Stomach smooth muscle (tissue), 2 donors: ENCODE measurements at regions not wholly inside any gene's neighbourhood (a gene's known extent, or its start where the extent isn't known, plus 50 kb on each side); places are given as distances from the start of the nearest gene placed in this dataset.
"Not testable (repeated sequence)": the region's sequence is repeated elsewhere in the genome, so short reads cannot be mapped to it uniquely, and the experiment has no call there.

Source experiments
- H3K27ac ChIP-seq: one replicate; pipeline ENCODE4 v1.7.0; 2013; ENCODE audit warnings: mild to moderate bottlenecking, low read length, inconsistent platforms
- H3K27me3 ChIP-seq, 2 donors: one replicate each; pipeline ENCODE4 v1.7.0; 2013; ENCODE audit warnings: low read length in 2 of 2; ENCODE audit not compliant: insufficient read depth in 2 of 2, control insufficient read depth in 1 of 2
- H3K36me3 ChIP-seq, 2 donors: one replicate each; pipeline ENCODE4 v1.7.0; 2013; ENCODE audit warnings: low read length in 2 of 2; ENCODE audit not compliant: control insufficient read depth in 2 of 2, insufficient read depth in 2 of 2
- H3K4me1 ChIP-seq: one replicate; pipeline ENCODE4 v1.7.0; 2013; ENCODE audit warnings: low read length; ENCODE audit not compliant: control insufficient read depth, insufficient read depth
- H3K4me3 ChIP-seq, 2 donors: one replicate each; pipeline ENCODE4 v1.7.0; 2013; ENCODE audit warnings: low read length in 2 of 2
- H3K9ac ChIP-seq, 2 donors: one replicate each; pipeline ENCODE4 v1.7.0; 2013; ENCODE audit warnings: low read length in 2 of 2, mild to moderate bottlenecking in 1 of 2
- H3K9me3 ChIP-seq, 2 donors: one replicate each; pipeline ENCODE4 v1.7.0; 2013; ENCODE audit warnings: low read length in 2 of 2; ENCODE audit not compliant: control insufficient read depth in 2 of 2
- donor health status: healthy.
- donor health status: Pancreatic carcinoma.

DNA sequence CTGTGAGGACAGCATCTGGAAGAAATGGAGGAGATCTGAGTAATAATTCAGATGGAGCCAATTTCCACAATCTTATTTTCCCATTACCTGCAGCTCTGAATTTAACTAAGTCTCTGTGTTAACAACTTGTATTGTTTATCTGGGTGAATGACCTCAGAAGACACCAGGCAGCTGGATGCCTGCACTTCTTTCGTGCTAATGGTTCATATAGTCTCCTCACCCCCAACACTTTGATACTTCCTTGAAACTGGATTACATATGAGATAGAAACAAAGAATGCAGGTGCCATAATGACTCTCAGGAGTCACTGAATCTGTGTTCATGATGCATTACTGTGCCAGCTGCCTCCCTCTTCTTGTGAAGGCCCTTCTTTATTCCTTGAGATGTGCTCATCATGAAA is 125.6 kb upstream of the VPREB1 start:
- H3K36me3 ChIP-seq, result no peaks in the 10 kb centered on the region
- H3K27me3 ChIP-seq, result no peaks in the 10 kb centered on the region
- H3K4me1 ChIP-seq, result no peaks in the 10 kb centered on the region
- H3K4me3 ChIP-seq, result no peak overlapping the region
- H3K9ac ChIP-seq, result no peak overlapping the region
- no peaks in the 10 kb centered on the region for H3K9me3 ChIP-seq
- no peak overlapping the region for H3K27ac ChIP-seq

DNA sequence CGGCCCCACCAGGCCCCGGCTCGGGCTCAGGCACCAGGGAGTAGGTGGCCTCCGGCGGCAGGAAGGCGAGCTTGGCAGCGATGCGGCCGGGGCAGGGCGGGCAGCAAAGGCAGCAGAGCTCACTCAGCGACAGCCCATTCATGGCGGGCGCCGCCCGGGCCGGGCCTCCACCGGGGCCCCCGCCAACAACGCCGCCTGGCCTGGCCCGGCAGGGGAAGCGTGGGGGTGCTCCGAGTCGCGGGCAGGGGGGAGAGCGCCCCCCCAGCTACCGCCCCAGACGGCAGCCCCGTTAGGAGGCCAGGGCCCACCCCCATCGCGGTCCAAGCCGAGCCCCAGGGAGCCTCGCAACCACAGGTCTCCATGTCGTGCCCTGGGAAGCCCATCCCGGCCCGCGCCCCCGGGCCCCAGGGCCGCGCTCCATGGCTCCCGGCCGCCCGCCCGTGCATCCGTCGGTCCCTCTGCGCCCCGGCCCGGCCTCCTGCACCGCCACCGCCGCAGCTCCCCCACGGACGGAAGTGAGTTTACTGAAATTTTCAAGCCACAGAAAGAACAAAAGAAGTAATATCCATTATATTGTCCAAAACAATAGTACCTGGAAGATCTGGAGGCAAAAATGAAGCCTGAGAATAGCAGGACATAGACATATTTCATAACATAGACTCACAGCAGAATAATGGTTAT is 126.6 kb upstream of the VPREB1 start:
- not testable (repeated sequence) for H3K27ac ChIP-seq, H3K36me3 ChIP-seq, H3K9ac ChIP-seq, H3K9me3 ChIP-seq, H3K4me3 ChIP-seq, H3K27me3 ChIP-seq, H3K4me1 ChIP-seq

DNA sequence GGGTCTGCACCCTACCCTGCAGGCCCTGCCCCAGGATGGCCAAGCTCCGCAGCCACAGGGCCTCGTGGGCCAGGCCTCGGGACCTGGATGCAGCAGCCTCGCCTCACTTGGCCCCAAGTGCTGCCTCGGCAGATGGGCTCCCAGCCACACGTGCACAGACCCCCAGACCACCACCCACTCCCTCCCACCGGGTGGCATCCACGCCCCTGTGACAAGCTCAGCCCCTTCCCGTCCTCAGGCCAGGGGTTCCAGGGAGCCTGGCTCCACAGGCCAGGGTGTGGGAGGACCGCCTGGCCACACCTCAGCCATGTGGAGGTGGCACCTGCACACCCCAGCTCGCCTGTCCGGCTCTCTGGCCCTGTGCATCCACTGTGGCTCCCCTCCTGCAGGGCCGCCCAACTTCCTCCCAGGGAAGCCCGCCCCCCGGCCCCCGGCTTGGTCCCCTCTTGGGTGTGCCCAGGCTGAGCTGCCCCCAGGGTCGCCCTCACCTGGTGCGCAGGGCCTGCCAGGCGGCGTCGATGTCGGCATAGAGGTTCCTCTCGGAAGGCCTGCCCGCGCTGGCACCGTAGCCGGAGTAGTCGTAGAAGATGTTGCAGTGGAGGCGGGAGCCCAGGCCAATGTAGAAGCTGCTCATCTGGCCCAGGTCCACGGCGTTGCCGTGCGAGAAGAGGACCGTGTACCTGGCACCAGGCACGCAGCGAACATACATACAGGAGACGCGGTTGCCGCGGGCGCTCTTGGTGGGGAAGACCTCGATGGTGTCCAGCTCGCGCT is 127.4 kb upstream of the VPREB1 start:
- not testable (repeated sequence) for H3K27me3 ChIP-seq, H3K4me3 ChIP-seq, H3K9me3 ChIP-seq

DNA sequence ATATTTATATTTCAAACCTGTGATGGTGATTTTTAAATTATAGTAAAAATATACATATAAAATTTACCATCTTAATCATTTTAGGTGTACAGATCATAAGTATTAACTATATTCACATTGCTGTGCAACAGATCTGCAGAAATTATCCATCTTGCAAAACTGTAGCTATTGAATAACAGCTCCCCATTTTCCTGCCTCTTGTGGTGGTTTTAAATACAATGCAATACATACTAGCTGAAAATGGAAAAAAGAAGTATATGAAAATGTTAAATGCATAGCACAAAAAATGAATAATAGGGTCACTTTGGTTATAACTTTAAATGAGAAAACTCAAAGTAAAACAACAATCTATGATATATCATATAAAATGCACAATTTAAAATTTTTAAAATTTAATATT is 130.9 kb upstream of the VPREB1 start:
- no peaks in the 10 kb centered on the region for H3K36me3 ChIP-seq
- H3K4me1 ChIP-seq, result no peaks in the 10 kb centered on the region
- no peak overlapping the region for H3K9ac ChIP-seq
- H3K4me3 ChIP-seq, result no peak overlapping the region
- peaks cover 0 to 2% of the 10 kb centered on the region in 2 donors for H3K27me3 ChIP-seq
- H3K9me3 ChIP-seq, result no peaks in the 10 kb centered on the region
- no peak overlapping the region for H3K27ac ChIP-seq

More for the DNA sequence above, 127.4 kb upstream of the VPREB1 start:
- H3K9ac ChIP-seq, H3K36me3 ChIP-seq, H3K27ac ChIP-seq, H3K4me1 ChIP-seq: not testable (repeated sequence)

DNA sequence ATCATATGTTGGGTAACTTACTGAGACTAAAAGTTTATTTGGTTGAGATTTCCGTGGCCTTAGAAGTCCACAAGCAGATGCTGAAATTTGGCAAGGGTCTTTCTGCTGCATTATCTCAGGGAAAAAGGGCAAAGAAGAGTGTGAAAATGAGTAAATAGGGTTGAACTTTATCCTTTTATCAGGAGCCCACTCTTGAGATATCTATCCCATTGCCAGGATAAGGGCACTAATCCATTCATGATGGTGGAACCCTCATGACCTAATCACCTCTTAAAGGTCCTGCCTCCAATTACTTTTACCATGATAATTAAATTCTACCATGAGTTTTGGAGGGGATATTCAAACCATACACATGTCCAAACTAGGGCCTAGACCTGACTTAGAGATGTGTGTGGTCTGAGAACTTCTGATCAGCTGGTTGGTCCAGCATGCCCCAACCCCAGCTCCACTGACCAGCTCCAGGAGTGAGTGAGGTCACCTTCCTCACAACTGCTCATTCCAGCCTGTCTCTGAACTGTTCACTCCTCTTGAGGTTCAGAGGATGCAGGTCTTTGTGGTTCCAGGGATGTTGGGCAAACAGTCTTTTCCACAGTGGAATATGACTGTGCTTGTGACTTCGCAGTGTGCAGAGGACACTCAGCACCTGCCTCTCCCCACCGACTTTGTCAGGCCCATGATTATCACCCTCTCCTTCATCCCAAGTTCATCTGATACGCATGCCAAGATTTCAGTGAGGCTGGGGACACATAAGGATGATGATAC is 130.1 kb upstream of the TOP3B start:
- no peak overlapping the region for H3K27ac ChIP-seq
- peaks cover 0 to 2% of the 10 kb centered on the region in 2 donors for H3K27me3 ChIP-seq
- H3K36me3 ChIP-seq, result no peaks in the 10 kb centered on the region
- H3K4me3 ChIP-seq, result no peak overlapping the region
- no peak overlapping the region for H3K9ac ChIP-seq
- no peaks in the 10 kb centered on the region for H3K4me1 ChIP-seq
- H3K9me3 ChIP-seq, result no peaks in the 10 kb centered on the region

DNA sequence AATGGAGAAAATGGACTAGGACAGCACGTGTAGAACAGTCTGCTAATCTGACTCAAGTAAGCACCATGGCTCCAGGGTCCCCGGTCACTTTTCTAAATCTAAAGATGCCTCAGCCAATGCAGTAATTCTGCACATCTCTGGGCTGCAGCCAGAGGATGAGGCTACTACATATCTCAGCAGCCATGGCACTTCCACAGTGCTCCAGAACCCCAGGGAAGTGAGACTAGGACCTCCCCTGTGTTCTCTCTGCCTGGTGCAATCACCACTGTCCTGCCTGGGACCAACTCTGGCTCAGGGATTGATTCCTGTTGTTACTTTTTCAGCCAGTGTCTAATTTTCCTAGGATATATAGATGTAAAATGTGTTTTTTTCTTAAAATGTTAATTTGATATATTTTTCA is 129.4 kb upstream of the TOP3B start:
- H3K27ac ChIP-seq, result no peak overlapping the region
- H3K9ac ChIP-seq, result no peak overlapping the region
- H3K9me3 ChIP-seq, result no peaks in the 10 kb centered on the region
- no peaks in the 10 kb centered on the region for H3K4me1 ChIP-seq
- H3K4me3 ChIP-seq, result no peak overlapping the region
- H3K27me3 ChIP-seq, result peaks cover 0 to 2% of the 10 kb centered on the region in 2 donors
- H3K36me3 ChIP-seq, result no peaks in the 10 kb centered on the region

DNA sequence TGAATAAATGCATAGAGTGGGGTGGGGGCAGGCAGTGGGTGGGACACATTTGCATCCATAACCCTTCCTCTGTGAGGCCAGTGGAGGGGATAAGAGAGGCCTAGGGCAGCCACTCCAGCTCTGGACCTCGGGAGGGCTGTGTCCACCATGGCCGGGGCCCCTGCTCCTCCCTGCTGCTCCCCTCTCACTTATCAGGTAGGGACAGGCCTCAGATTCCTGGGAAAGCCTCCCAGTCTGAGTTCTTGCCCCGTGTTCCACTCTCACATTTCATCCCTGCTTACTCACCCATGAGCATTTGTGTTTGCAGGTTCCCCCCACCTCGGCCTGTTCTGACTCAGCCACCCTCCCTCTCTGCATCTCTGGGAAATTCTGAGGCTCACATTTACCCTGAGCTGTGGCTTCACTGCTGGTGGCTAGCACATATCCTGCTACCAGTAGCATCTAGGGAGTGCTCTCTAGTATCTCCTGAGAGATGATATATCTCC is 128.7 kb upstream of the TOP3B start:
- Histone ChIP-seq H3K4me1 (no peaks in the 10 kb centered on the region), H3K27ac (no peak overlapping the region), H3K9me3 (no peaks in the 10 kb centered on the region), H3K4me3 (no peak overlapping the region), H3K36me3 (no peaks in the 10 kb centered on the region), H3K9ac (no peak overlapping the region), H3K27me3 (peaks cover 0 to 2% of the 10 kb centered on the region in 2 donors)

DNA sequence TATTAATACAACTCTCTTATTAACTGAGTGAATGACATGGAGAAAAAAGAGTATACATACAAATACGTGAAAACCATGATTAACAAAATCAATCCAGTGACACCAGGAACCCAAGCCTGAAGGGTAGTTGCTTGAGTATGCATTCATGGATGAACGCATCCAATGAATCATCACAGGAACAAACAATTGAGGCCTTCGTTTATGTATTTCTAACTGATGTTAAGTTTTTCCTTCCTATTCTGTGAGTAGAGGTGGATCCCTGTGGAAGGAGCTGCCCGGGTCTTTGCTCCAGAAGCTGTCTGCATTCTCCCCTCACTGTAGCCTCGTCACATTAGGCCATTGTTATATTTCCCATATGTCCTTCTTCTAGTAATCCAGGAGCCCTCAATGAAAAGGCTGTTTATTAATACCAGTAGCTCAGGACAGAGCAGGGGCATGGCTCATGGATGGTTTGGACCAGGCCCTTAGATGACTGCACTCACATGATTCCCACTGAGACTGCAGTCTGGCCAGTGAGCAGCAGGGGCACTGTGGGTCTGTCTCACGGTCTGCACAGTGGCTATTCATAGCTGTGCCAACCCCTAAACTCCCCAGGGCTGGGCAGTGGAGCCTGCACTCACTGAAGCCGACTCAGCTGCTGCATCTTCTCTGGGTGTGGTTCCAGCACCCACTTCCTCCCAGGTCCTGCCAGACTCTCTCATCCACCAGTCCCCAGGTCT is 128.1 kb upstream of the TOP3B start:
- no peak overlapping the region for H3K4me3 ChIP-seq
- no peaks in the 10 kb centered on the region for H3K9me3 ChIP-seq
- H3K27me3 ChIP-seq, result peaks cover 0 to 2% of the 10 kb centered on the region in 2 donors
- no peaks in the 10 kb centered on the region for H3K4me1 ChIP-seq
- no peak overlapping the region for H3K27ac ChIP-seq
- H3K36me3 ChIP-seq, result no peaks in the 10 kb centered on the region
- H3K9ac ChIP-seq, result no peak overlapping the region

DNA sequence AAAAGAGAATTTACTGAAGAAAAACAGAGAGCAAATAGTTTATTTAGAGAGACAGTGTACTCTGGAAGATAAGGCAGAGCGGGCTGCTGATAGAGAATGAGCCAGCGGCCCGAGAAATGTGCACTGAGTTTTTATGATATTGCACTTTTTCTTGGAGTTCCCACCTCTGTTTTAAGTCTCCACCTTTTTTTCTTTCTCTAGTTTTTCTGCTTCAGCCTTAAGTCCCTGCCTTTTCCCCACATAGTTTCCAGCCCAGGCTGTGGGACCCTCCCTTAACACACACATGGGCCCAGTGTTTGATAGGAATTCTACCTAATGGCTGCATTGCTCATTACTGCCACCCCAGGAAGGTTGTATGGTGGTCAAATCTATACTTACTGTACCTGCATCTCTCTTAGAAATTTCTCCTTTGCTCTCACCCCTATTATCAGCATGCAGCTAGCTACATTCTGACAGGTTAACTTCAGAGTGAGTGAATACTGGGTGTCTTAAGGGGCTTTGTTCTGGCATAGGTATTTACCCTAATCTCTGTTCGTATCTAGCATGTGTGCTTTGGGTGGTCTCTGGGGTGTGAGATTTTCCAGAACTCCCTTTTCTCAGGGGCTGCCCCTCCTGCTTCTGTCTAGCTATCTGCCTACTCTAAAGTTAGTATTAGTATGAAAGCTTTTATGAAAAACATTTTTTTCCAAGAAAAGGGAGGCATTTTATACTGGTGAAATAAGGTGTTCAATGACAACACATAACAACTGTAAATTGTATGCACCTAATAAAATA is 127.3 kb upstream of the TOP3B start:
- H3K4me1 ChIP-seq, result no peaks in the 10 kb centered on the region
- no peak overlapping the region for H3K27ac ChIP-seq
- no peaks in the 10 kb centered on the region for H3K36me3 ChIP-seq
- H3K27me3 ChIP-seq, result peaks cover 0 to 2% of the 10 kb centered on the region in 2 donors
- no peaks in the 10 kb centered on the region for H3K9me3 ChIP-seq
- H3K9ac ChIP-seq, result no peak overlapping the region
- no peak overlapping the region for H3K4me3 ChIP-seq

DNA sequence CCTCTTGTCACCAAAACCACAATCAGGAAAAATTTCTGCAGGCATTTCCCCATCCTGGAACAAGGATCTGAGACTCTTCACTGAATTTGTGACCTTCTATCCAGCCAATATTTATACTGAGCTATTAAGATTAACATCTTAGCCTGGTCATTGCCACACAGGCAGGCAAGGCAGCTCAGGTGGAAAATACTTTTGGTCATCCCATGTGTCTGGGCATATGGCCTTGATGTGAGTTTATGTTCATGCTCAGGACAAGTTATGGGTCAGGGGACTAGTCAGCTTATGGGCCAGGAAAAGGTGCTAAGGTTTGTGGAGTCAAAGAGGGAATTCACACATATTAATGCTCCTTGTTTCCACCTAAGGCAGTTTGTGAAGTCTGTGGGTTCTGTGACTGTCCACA is 124.3 kb upstream of the TOP3B start:
- Histone ChIP-seq H3K27me3 (peaks cover 0 to 2% of the 10 kb centered on the region in 2 donors), H3K4me3 (no peak overlapping the region), H3K27ac (no peak overlapping the region), H3K9me3 (no peaks in the 10 kb centered on the region), H3K9ac (no peak overlapping the region), H3K36me3 (no peaks in the 10 kb centered on the region), H3K4me1 (no peaks in the 10 kb centered on the region)
